IMR-90 (cell line): ENCODE measurements at regions not wholly inside any gene's neighbourhood (a gene's known extent, or its start where the extent isn't known, plus 50 kb on each side); places are given as distances from the start of the nearest gene placed in this dataset.

Experiments used
- ATAC-seq: fragments of 200-7000 bp; cut with Tn5 transposase; 2 replicates; pipeline ENCODE4 v1.9.1; 2020; ENCODE audit warnings: low read depth, mild to moderate bottlenecking, moderate library complexity
- BruUV-seq: library from RNA; stranded (reverse); fragments of 400-500 nt; replicated peaks from 2 replicates; lab custom pipeline; 2021; lab: Mats Ljungman, UMichigan
- CTCF ChIA-PET: fragments of 300-600 bp; formaldehyde crosslinking; extraction: SDS; loops from one replicate; lab custom pipeline; 2021; ENCODE audit warnings: antibody characterized with exemption; lab: Yijun Ruan, JAX
- POLR2A ChIA-PET: fragments of 300-600 bp; sonication (Branson Sonifier 250); formaldehyde crosslinking; loops from one replicate; lab custom pipeline; 2022; ENCODE audit warnings: antibody characterized with exemption; ENCODE audit not compliant: unreplicated experiment; lab: Charles Lee
- DNase-seq: peaks from one replicate; pipeline ENCODE4 v3.0.0; 2013
- H2AFZ ChIP-seq: replicated peaks from 2 replicates; pipeline ENCODE3; 2013; ENCODE audit warnings: low read length, mild to moderate bottlenecking; ENCODE audit not compliant: poor library complexity
- H2AK5ac ChIP-seq: 2 replicates; pipeline ENCODE4 v1.6.1; 2013; ENCODE audit warnings: low read depth, low read length, inconsistent platforms
- H2AK9ac ChIP-seq: replicated peaks from 2 replicates; pipeline ENCODE3; 2013; ENCODE audit warnings: mild to moderate bottlenecking, low read depth, low read length, moderate library complexity; ENCODE audit not compliant: poor library complexity
- H2BK120ac ChIP-seq: 2 replicates; pipeline ENCODE4 v1.6.1; 2013; ENCODE audit warnings: low read depth, low read length, inconsistent platforms
- H2BK15ac ChIP-seq: 3 replicates; pipeline ENCODE4 v1.6.1; 2013; ENCODE audit warnings: low read depth, low read length, inconsistent platforms
- H2BK20ac ChIP-seq: 2 replicates; pipeline ENCODE4 v1.6.1; 2013; ENCODE audit warnings: low read depth, mild to moderate bottlenecking, inconsistent platforms, low read length, moderate library complexity
- H2BK5ac ChIP-seq: 2 replicates; pipeline ENCODE4 v1.6.1; 2013; ENCODE audit warnings: mild to moderate bottlenecking, low read depth, low read length, inconsistent platforms; ENCODE audit not compliant: poor library complexity, severe bottlenecking
- H3K14ac ChIP-seq: replicated peaks from 2 replicates; pipeline ENCODE4 v1.6.1; 2013; ENCODE audit warnings: low read depth, low read length, inconsistent platforms
- H3K18ac ChIP-seq: 2 replicates; pipeline ENCODE4 v1.6.1; 2013; ENCODE audit warnings: low read depth, low read length, control low read depth
- H3K23ac ChIP-seq: 2 replicates; pipeline ENCODE4 v1.6.1; 2013; ENCODE audit warnings: low read depth, low read length, inconsistent platforms
- H3K27ac ChIP-seq: 2 replicates; pipeline ENCODE4 v1.5.1; 2013; ENCODE audit warnings: mild to moderate bottlenecking, control low read depth, low read length; ENCODE audit not compliant: insufficient read depth
- H3K27me3 ChIP-seq: 2 replicates; pipeline ENCODE4 v1.6.1; 2013; ENCODE audit warnings: low read length; ENCODE audit not compliant: control insufficient read depth, insufficient read depth
- H3K36me3 ChIP-seq: 2 replicates; pipeline ENCODE4 v1.6.1; 2013; ENCODE audit warnings: low read length, mixed read lengths; ENCODE audit not compliant: control insufficient read depth, insufficient read depth
- H3K4ac ChIP-seq: 2 replicates; pipeline ENCODE4 v1.6.1; 2013; ENCODE audit warnings: low read depth, low read length, inconsistent platforms
- H3K4me1 ChIP-seq: 2 replicates; pipeline ENCODE4 v1.6.1; 2013; ENCODE audit warnings: low read length, mixed read lengths; ENCODE audit not compliant: control insufficient read depth, insufficient read depth
- H3K4me2 ChIP-seq: 2 replicates; pipeline ENCODE4 v1.6.1; 2013; ENCODE audit warnings: low read depth, mild to moderate bottlenecking, control low read depth, low read length, moderate library complexity
- H3K4me3 ChIP-seq: 2 replicates; pipeline ENCODE4 v1.5.1; 2013; ENCODE audit warnings: low read depth, mild to moderate bottlenecking, control low read depth, low read length, moderate library complexity; ENCODE audit not compliant: insufficient read depth
- H3K56ac ChIP-seq: 2 replicates; pipeline ENCODE4 v1.6.1; 2013; ENCODE audit warnings: low read length, inconsistent platforms; ENCODE audit not compliant: insufficient read depth; ENCODE audit errors: extremely low read depth
- H3K79me1 ChIP-seq, 2 experiments: 2 replicates each; pipeline ENCODE4 v1.6.1; 2013; ENCODE audit warnings: low read length in 2 of 2, inconsistent platforms in 1 of 2, low read depth in 1 of 2
- H3K9ac ChIP-seq: 2 replicates; pipeline ENCODE4 v1.6.1; 2013; ENCODE audit warnings: low read depth, low read length, control low read depth
- H3K9me1 ChIP-seq: 2 replicates; pipeline ENCODE4 v1.6.1; 2013; ENCODE audit warnings: low read length, inconsistent platforms; ENCODE audit not compliant: insufficient read depth
- H3K9me3 ChIP-seq: 2 replicates; pipeline ENCODE4 v1.6.1; 2013; ENCODE audit warnings: low read length; ENCODE audit not compliant: control insufficient read depth, insufficient read depth
- H4K20me1 ChIP-seq: 2 replicates; pipeline ENCODE4 v1.6.1; 2013; ENCODE audit warnings: low read length, inconsistent platforms; ENCODE audit not compliant: insufficient read depth
- H4K5ac ChIP-seq: 2 replicates; pipeline ENCODE4 v1.6.1; 2013; ENCODE audit warnings: mild to moderate bottlenecking, low read depth, low read length, control low read depth
- H4K8ac ChIP-seq, 2 experiments: 2 replicates each; pipeline ENCODE4 v1.6.1; 2013; ENCODE audit warnings: low read depth in 2 of 2, low read length in 2 of 2, control low read depth in 1 of 2, inconsistent platforms in 1 of 2
- H4K91ac ChIP-seq: 2 replicates; pipeline ENCODE4 v1.6.1; 2013; ENCODE audit warnings: low read depth, low read length, inconsistent platforms; ENCODE audit not compliant: insufficient read depth
- CTCF ChIP-seq: conservative IDR thresholded peaks from 2 replicates; pipeline ENCODE4 v1.5.1; 2012; ENCODE audit warnings: mild to moderate bottlenecking, low read depth, low read length, improper control_type of control experiment
- MAFK ChIP-seq: IDR thresholded peaks from 2 replicates; pipeline ENCODE4 v1.6.1; 2012; ENCODE audit warnings: low read depth, low read length, improper control_type of control experiment
- MXI1 ChIP-seq: IDR thresholded peaks from 2 replicates; pipeline ENCODE4 v1.6.1; 2012; ENCODE audit warnings: low read depth, mild to moderate bottlenecking, low read length, moderate library complexity, borderline replicate concordance
- POLR2A ChIP-seq: IDR thresholded peaks from 2 replicates; pipeline ENCODE4 v1.6.1; 2012; ENCODE audit warnings: mild to moderate bottlenecking, low read depth, low read length
- RFX5 ChIP-seq: IDR thresholded peaks from 2 replicates; pipeline ENCODE4 v1.8.0; 2012; ENCODE audit warnings: low read depth, mild to moderate bottlenecking, low read length, moderate library complexity
- SMC3 ChIP-seq: fragments of 150-350 bp; IDR thresholded peaks from 2 replicates; pipeline ENCODE4 v1.6.1; 2016; ENCODE audit warnings: low read depth, mild to moderate bottlenecking, antibody characterized with exemption, low read length, moderate library complexity
- USF2 ChIP-seq: fragments of 150-350 bp; IDR thresholded peaks from 2 replicates; pipeline ENCODE4 v1.6.1; 2017; ENCODE audit warnings: mild to moderate bottlenecking, antibody characterized with exemption, low read length, low read depth
- WGBS, 2 experiments: methylation state at CpG; one replicate each; pipeline versions ENCODE4 v1.1.5 to v1.1.7; 2013; ENCODE audit warnings: missing lambda C conversion rate in 2 of 2; ENCODE audit not compliant: insufficient read length in 1 of 2; ENCODE audit errors: extremely low coverage in 2 of 2; 5-methylcytosine and 5-hydroxymethylcytosine counted together
- dilution Hi-C: fragments of 300-500 bp; cut with HindIII; formaldehyde crosslinking; loops from one replicate; pipeline ENCODE4 v1.14.3; 2018; ENCODE audit warnings: low sequenced_read_pairs; ENCODE audit not compliant: unreplicated experiment
- in situ Hi-C: fragments of 300-500 bp; cut with MboI; formaldehyde crosslinking; loops from 3 replicates; pipeline ENCODE4 v1.14.3; 2019; ENCODE audit warnings: low sequenced_read_pairs, inconsistent platforms, mixed read lengths
- intact Hi-C: fragments of 100-400 bp; cut with micrococcal nuclease; formaldehyde crosslinking; loops from 2 replicates; pipeline ENCODE4 v1.10.0; 2022
- TF ChIP-seq, protein P1 (sequence below): fragments of 150-350 bp; IDR thresholded peaks from 2 replicates; pipeline ENCODE4 v1.6.1; 2016; ENCODE audit warnings: low read depth, mild to moderate bottlenecking, low read length, moderate library complexity, borderline replicate concordance

DNA sequence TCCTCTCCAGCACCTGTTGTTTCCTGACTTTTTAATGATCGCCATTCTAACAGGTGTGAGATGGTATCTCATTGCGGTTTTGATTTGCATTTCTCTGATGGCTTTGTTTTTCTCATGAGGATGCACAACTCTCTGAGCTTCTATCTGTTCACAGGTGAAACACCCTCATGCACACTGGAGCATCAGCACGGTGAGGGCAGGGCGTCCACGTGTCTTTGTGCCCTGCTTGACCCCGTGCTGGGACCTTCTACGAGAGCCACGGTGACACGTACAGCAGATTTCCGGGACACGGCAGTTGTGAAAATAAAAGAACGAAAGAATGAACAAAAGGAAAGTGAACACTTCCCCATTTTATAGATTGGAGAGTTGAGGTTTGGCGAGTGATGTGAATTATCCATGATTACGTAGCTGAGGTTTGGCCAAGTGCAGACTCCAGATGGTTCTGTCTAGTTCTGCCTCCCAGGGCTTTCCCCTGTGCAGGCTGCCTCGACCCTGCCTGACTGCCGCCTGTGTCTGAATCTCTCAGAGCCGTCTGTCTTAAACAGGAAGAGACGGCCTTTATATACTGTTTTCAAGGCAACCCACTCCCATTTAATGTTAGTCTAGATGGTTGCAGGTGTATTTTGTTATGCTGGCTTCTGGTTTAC, 67.8 kb upstream of the SORBS2 start:
- no peak overlapping the region for H2BK5ac ChIP-seq
- H3K18ac ChIP-seq = no peak overlapping the region
- H3K79me1 ChIP-seq = no peaks in the 10 kb centered on the region
- H3K9me1 ChIP-seq = no peaks in the 10 kb centered on the region
- H2BK120ac ChIP-seq = no peak overlapping the region
- H3K36me3 ChIP-seq = no peaks in the 10 kb centered on the region
- no peak overlapping the region for H4K8ac ChIP-seq
- H3K56ac ChIP-seq = no peak overlapping the region
- no peaks in the 10 kb centered on the region for H4K20me1 ChIP-seq
- ChIA-PET CTCF (no interaction called here), POLR2A (no interaction called here)
- no TSS peak for BruUV-seq
- no peak overlapping the region for H2AFZ ChIP-seq
- no peak overlapping the region for H3K27ac ChIP-seq
- ATAC-seq = no peak
- no peak overlapping the region for H2BK20ac ChIP-seq
- dilution Hi-C loops (no loop called here), in situ Hi-C loops (no loop called here), intact Hi-C loops (no loop called here)
- H3K14ac ChIP-seq = no peak overlapping the region
- H4K5ac ChIP-seq = no peak overlapping the region
- DNase-seq = no peak
- TF ChIP-seq MXI1 (no peak), RFX5 (no peak), POLR2A (no peak), SMC3 (no peak), MAFK (no peak), CTCF (no peak), USF2 (no peak)
- TF ChIP-seq, protein P1, sequence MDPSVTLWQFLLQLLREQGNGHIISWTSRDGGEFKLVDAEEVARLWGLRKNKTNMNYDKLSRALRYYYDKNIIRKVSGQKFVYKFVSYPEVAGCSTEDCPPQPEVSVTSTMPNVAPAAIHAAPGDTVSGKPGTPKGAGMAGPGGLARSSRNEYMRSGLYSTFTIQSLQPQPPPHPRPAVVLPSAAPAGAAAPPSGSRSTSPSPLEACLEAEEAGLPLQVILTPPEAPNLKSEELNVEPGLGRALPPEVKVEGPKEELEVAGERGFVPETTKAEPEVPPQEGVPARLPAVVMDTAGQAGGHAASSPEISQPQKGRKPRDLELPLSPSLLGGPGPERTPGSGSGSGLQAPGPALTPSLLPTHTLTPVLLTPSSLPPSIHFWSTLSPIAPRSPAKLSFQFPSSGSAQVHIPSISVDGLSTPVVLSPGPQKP = no peak
- H2AK5ac ChIP-seq = no peak overlapping the region
- WGBS, 2 experiments = 67% methylated on average over 4 of the region's 18 CpGs; no CpG with 5 or more reads in 1 of the 2 experiments
- no peak overlapping the region for H3K4ac ChIP-seq
- H2AK9ac ChIP-seq = no peak overlapping the region
- no peaks in the 10 kb centered on the region for H3K9me3 ChIP-seq
- no peak overlapping the region for H4K91ac ChIP-seq
- H3K4me2 ChIP-seq = no peak overlapping the region
- peaks cover 9% of the 10 kb centered on the region for H3K27me3 ChIP-seq
- no peak overlapping the region for H3K4me3 ChIP-seq
- H2BK15ac ChIP-seq = no peak overlapping the region
- H3K23ac ChIP-seq = no peak overlapping the region
- H3K9ac ChIP-seq = no peak overlapping the region
- H3K4me1 ChIP-seq = no peaks in the 10 kb centered on the region
